ENCODE measurements at regions not wholly inside any gene's neighbourhood (a gene's known extent, or its start where the extent isn't known, plus 50 kb on each side); places are given as distances from the start of the nearest gene placed in this dataset.

- DNase-seq (ENCODE audit: low read depth), result no peak
- no peak for TF ChIP-seq CTCF (IDR thresholded peaks at IDR 0.05; ENCODE audit: low read length, missing control alignments)
- no peak overlapping the region for H3K4me3 ChIP-seq (replicated peaks; ENCODE audit: low read depth, low read length)
Measured at GRCh38 chr6:96468281-96468680, 53.3 kb upstream of the UFL1 start.

GRCh38 chr6:96468681-96469224, 52.9 kb upstream of the UFL1 start:
- no peak for TF ChIP-seq CTCF (IDR thresholded peaks at IDR 0.05; ENCODE audit: low read length, missing control alignments)
- DNase-seq (ENCODE audit: low read depth), result no peak

GRCh38 chr6:96469312-96469711, 52.3 kb upstream of the UFL1 start:
- no peak for TF ChIP-seq CTCF (IDR thresholded peaks at IDR 0.05; ENCODE audit: low read length, missing control alignments)
- no peak for DNase-seq (ENCODE audit: low read depth)

More at GRCh38 chr6:96468681-96469224, 52.9 kb upstream of the UFL1 start:
- H3K4me3 ChIP-seq (replicated peaks; ENCODE audit: low read depth, low read length), result no peak overlapping the region

DNA sequence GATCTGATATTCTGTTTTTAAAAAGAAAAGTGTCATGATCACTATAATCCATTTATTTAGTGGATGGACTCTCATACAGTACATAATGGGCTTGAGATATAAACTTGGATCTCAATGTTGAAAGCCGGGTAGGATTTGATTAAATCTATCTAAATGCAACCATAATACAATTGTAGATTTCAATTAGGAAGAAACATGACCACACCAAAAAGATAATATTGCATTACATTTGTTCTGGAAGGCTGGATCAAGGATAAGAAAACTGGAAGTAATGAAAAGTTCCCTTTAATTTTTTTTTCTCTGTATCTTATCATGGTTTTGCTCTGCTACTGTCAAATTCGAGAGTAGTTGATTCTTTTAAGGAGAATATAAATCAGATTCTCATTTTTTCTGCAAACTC, 51.3 kb upstream of the UFL1 start:
- no peak overlapping the region for H3K4me3 ChIP-seq (replicated peaks; ENCODE audit: low read depth, low read length)
- no peak for DNase-seq (ENCODE audit: low read depth)
- no peak for TF ChIP-seq CTCF (IDR thresholded peaks at IDR 0.05; ENCODE audit: low read length, missing control alignments)

More at GRCh38 chr6:96469312-96469711, 52.3 kb upstream of the UFL1 start:
- no peak overlapping the region for H3K4me3 ChIP-seq (replicated peaks; ENCODE audit: low read depth, low read length)

Measured in fibroblast of pulmonary artery (primary cell).